GM19397 (cell line): ENCODE measurements at regions not wholly inside any gene's neighbourhood (a gene's known extent, or its start where the extent isn't known, plus 50 kb on each side); places are given as distances from the start of the nearest gene placed in this dataset.
"Not testable (repeated sequence)": the region's sequence is repeated elsewhere in the genome, so short reads cannot be mapped to it uniquely, and the experiment has no call there.

Source experiments
- ATAC-seq: cut with Tn5 transposase; IDR thresholded peaks from one replicate; pipeline ENCODE4 v1.9.1; 2021; ENCODE audit warnings: mild to moderate bottlenecking, moderate library complexity; ENCODE audit not compliant: unreplicated experiment

GRCh38 chr5:123940416-123940815 lies 428.4 kb downstream of the CSNK1G3 start:
- no peak for ATAC-seq

- ATAC-seq: no peak
Measured at GRCh38 chr5:123937230-123937629, 425.3 kb downstream of the CSNK1G3 start.

- ATAC-seq: no peak
Measured at GRCh38 chr5:123936548-123936947, 424.6 kb downstream of the CSNK1G3 start.

- not testable (repeated sequence) for ATAC-seq
Measured at GRCh38 chr5:123933812-123934211, 421.8 kb downstream of the CSNK1G3 start.

- no peak for ATAC-seq
Measured at GRCh38 chr5:123929055-123929474, 417.1 kb downstream of the CSNK1G3 start.

GRCh38 chr5:123928401-123928800 lies 416.4 kb downstream of the CSNK1G3 start:
- no peak for ATAC-seq

GRCh38 chr5:123921193-123921592 lies 409.2 kb downstream of the CSNK1G3 start:
- no peak for ATAC-seq

- ATAC-seq: no peak
Measured at GRCh38 chr5:123916345-123917121, 404.6 kb downstream of the CSNK1G3 start.

- no peak for ATAC-seq
Measured at GRCh38 chr5:123914333-123914732, 402.4 kb downstream of the CSNK1G3 start.

GRCh38 chr5:123907349-123907748 lies 395.4 kb downstream of the CSNK1G3 start:
- ATAC-seq: no peak

- ATAC-seq: no peak
Measured at GRCh38 chr5:123906698-123907295, 394.8 kb downstream of the CSNK1G3 start.

- no peak for ATAC-seq
Measured at GRCh38 chr5:123885081-123885480, 373.1 kb downstream of the CSNK1G3 start.

GRCh38 chr5:123882965-123883345 lies 371.0 kb downstream of the CSNK1G3 start:
- no peak for ATAC-seq

- ATAC-seq: no peak
Measured at GRCh38 chr5:123882319-123882964, 370.5 kb downstream of the CSNK1G3 start.

GRCh38 chr5:123881759-123882244 lies 369.8 kb downstream of the CSNK1G3 start:
- ATAC-seq: no peak

GRCh38 chr5:123880875-123881274 lies 368.9 kb downstream of the CSNK1G3 start:
- ATAC-seq: no peak

GRCh38 chr5:123879071-123879470 lies 367.1 kb downstream of the CSNK1G3 start:
- no peak for ATAC-seq

GRCh38 chr5:123876276-123876790 lies 364.4 kb downstream of the CSNK1G3 start:
- no peak for ATAC-seq

- ATAC-seq: no peak
Measured at GRCh38 chr5:123875561-123876275, 363.7 kb downstream of the CSNK1G3 start.

- ATAC-seq: no peak
Measured at GRCh38 chr5:123874600-123875201, 362.7 kb downstream of the CSNK1G3 start.

GRCh38 chr5:123873846-123874245 lies 361.9 kb downstream of the CSNK1G3 start:
- no peak for ATAC-seq
